ENCODE measurements at regions not wholly inside any gene's neighbourhood (a gene's known extent, or its start where the extent isn't known, plus 50 kb on each side); places are given as distances from the start of the nearest gene placed in this dataset.
"Not testable (repeated sequence)": the region's sequence is repeated elsewhere in the genome, so short reads cannot be mapped to it uniquely, and the experiment has no call there.

- Mint-ChIP-seq H3K9me3 (no peaks in the 10 kb centered on the region), H3K27me3 (ENCODE audit: low read depth) (no peaks in the 10 kb centered on the region)
Observed at GRCh38 chr5:12095808-12096281, 191.6 kb upstream of the CTNND2 start.

GRCh38 chr5:12093586-12093985 lies 189.3 kb upstream of the CTNND2 start:
- H3K27ac Mint-ChIP-seq = no peak overlapping the region
- no peaks in the 10 kb centered on the region for H3K27me3 Mint-ChIP-seq (ENCODE audit: low read depth)
- H3K4me1 Mint-ChIP-seq = no peaks in the 10 kb centered on the region
- no peak for TF ChIP-seq CTCF (IDR thresholded peaks at IDR 0.05; ENCODE audit: unreplicated experiment in 3 of 3)
- no peaks in the 10 kb centered on the region for H3K9me3 Mint-ChIP-seq
- no peak overlapping the region for H3K4me3 Mint-ChIP-seq
- H3K36me3 Mint-ChIP-seq (ENCODE audit: low read depth) = no peaks in the 10 kb centered on the region

More at GRCh38 chr5:12095808-12096281, 191.6 kb upstream of the CTNND2 start:
- no peak overlapping the region for H3K4me3 Mint-ChIP-seq
- TF ChIP-seq CTCF (IDR thresholded peaks at IDR 0.05; ENCODE audit: unreplicated experiment in 3 of 3) = no peak
- H3K36me3 Mint-ChIP-seq (ENCODE audit: low read depth) = no peaks in the 10 kb centered on the region
- no peaks in the 10 kb centered on the region for H3K4me1 Mint-ChIP-seq
- H3K27ac Mint-ChIP-seq = no peak overlapping the region

DNA sequence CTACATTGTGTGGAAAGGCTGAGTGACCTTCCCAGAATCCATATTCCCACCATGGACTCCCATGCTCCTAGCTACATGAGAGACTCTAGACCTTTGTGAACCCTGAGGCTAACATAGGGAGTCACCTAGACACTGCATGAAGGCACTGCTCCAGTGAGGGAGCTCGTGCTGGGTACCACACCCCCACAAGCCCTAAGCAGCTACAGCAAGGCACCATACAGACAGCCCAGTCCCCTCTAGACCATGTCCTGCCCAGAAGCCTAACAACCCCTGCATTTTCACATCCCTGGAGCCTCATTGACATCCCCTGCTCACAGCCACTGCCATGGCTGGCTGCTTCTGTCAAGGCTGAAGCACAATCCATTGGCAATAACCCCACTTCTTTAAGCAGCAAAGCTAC lies 176.5 kb upstream of the CTNND2 start:
- no peak overlapping the region for H3K27ac Mint-ChIP-seq
- H3K4me1 Mint-ChIP-seq = no peaks in the 10 kb centered on the region
- no peaks in the 10 kb centered on the region for H3K36me3 Mint-ChIP-seq (ENCODE audit: low read depth)
- no peaks in the 10 kb centered on the region for H3K27me3 Mint-ChIP-seq (ENCODE audit: low read depth)
- peaks cover 7% of the 10 kb centered on the region for H3K9me3 Mint-ChIP-seq
- TF ChIP-seq CTCF (IDR thresholded peaks at IDR 0.05; ENCODE audit: unreplicated experiment in 3 of 3) = no peak
- no peak overlapping the region for H3K4me3 Mint-ChIP-seq

DNA sequence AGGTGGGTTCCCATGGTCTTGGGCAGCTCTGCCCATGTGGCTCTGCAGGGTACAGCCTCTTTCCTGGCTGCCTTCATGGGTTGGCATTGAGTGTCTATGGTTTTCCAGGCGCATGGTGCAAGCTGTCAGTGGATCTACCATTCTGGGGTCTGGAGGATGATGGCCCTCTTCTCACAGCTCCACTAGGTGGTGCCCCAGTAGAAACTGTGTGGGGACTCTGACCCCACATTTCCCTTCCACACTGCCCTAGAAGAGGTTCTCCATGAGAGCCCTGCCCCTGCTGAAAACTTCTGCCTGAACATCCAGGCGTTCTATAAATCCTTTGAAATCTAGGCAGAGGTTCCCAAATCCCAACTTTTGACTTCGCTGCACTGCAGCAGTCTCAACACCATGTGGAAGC lies 174.0 kb upstream of the CTNND2 start:
- not testable (repeated sequence) for H3K9me3 Mint-ChIP-seq; H3K36me3 Mint-ChIP-seq (ENCODE audit: low read depth); H3K4me1 Mint-ChIP-seq; H3K27me3 Mint-ChIP-seq (ENCODE audit: low read depth); H3K4me3 Mint-ChIP-seq; H3K27ac Mint-ChIP-seq

DNA sequence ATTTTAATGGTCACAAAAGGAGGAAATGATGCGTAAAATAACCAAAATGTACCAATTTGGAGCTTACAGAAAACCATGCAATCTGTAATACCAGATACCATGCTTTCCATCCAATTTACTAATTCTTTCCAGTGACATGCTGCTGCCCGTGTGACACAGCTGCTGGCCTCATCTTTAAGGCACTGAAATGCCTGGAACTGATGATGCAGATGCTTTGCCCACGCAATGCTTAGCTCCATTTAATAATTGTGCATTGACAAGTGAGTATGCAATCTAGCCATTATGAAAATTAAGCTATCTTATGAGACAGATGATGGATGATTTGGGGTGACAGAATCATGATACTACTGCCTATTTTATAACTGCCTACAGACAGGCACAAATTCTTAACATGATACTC lies 169.2 kb upstream of the CTNND2 start:
- H3K9me3 Mint-ChIP-seq = no peaks in the 10 kb centered on the region
- no peak overlapping the region for H3K4me3 Mint-ChIP-seq
- no peaks in the 10 kb centered on the region for H3K36me3 Mint-ChIP-seq (ENCODE audit: low read depth)
- no peak overlapping the region for H3K27ac Mint-ChIP-seq
- no peaks in the 10 kb centered on the region for H3K4me1 Mint-ChIP-seq
- no peaks in the 10 kb centered on the region for H3K27me3 Mint-ChIP-seq (ENCODE audit: low read depth)
- TF ChIP-seq CTCF (IDR thresholded peaks at IDR 0.05; ENCODE audit: unreplicated experiment in 3 of 3) = no peak

- TF ChIP-seq CTCF (IDR thresholded peaks at IDR 0.05; ENCODE audit: unreplicated experiment in 3 of 3) = no peak
- Mint-ChIP-seq H3K4me3 (no peak overlapping the region), H3K9me3 (no peaks in the 10 kb centered on the region), H3K4me1 (no peaks in the 10 kb centered on the region), H3K27me3 (ENCODE audit: low read depth) (no peaks in the 10 kb centered on the region), H3K27ac (no peak overlapping the region), H3K36me3 (ENCODE audit: low read depth) (no peaks in the 10 kb centered on the region)
Observed at GRCh38 chr5:12072441-12072840, 168.2 kb upstream of the CTNND2 start.

Data from nephron (organoid).